ENCODE measurements at regions not wholly inside any gene's neighbourhood (a gene's known extent, or its start where the extent isn't known, plus 50 kb on each side); places are given as distances from the start of the nearest gene placed in this dataset.

DNA sequence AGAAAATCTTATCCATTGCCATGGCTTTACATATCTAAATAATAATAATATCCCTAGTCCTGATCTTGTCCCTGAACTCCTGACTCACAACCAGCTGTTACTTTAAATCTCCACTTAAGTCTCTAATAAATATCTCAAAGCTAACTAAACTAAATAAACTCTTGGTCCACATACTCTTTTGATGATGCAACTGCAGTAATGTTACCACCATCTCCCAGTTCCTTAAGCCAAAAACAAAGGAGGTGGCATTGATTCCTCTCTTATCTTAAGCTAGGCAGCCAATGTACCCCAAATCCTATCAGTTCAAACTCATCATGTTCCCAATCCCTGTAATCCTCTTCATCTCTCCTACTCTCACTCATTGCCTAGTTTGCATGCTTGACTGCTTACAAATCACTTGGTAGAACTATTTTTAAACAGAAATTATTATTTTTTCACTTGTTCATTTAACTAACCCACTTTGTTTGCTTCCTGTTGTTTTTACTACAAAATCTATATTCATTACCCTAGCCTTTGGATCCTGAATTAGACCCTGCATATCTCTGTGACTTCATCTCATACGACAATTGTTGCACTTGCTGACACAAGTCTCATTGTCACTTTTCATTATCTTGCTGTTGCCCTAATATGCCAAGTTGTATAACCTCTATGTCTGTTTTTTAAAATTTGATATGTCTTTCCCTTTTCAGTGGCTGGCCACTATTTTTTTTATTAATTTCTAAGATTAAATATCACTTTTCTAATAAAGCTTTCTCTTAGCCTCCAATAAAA is 462.2 kb downstream of the ZPLD1 start:
- no peak overlapping the region for H3K27ac ChIP-seq (ENCODE audit: control insufficient read depth, insufficient read depth, low read length)
- no peak for FAIRE-seq
- TF ChIP-seq, protein P1, sequence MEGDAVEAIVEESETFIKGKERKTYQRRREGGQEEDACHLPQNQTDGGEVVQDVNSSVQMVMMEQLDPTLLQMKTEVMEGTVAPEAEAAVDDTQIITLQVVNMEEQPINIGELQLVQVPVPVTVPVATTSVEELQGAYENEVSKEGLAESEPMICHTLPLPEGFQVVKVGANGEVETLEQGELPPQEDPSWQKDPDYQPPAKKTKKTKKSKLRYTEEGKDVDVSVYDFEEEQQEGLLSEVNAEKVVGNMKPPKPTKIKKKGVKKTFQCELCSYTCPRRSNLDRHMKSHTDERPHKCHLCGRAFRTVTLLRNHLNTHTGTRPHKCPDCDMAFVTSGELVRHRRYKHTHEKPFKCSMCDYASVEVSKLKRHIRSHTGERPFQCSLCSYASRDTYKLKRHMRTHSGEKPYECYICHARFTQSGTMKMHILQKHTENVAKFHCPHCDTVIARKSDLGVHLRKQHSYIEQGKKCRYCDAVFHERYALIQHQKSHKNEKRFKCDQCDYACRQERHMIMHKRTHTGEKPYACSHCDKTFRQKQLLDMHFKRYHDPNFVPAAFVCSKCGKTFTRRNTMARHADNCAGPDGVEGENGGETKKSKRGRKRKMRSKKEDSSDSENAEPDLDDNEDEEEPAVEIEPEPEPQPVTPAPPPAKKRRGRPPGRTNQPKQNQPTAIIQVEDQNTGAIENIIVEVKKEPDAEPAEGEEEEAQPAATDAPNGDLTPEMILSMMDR (optimal IDR thresholded peaks at IDR 0.05 in 1 of 3, IDR thresholded peaks at IDR 0.05 in 1 of 3, conservative IDR thresholded peaks at IDR 0.05 in 1 of 3; ENCODE audit: extremely low read depth in 1 of 3, insufficient read depth in 2 of 3, low read length in 3 of 3): no peak
- no peak for TF ChIP-seq EZH2 (IDR thresholded peaks at IDR 0.05; ENCODE audit: low read length)

GRCh38 chr3:102904629-102905028 is 469.8 kb downstream of the ZPLD1 start:
- no peaks in the 10 kb centered on the region for H3K9me3 ChIP-seq (ENCODE audit: control insufficient read depth, low read depth, low read length)
- H3K9me1 ChIP-seq (ENCODE audit: control insufficient read depth, extremely low read depth, insufficient read depth, low read length): no peaks in the 10 kb centered on the region
- TF ChIP-seq, protein P1 (optimal IDR thresholded peaks at IDR 0.05 in 1 of 3, IDR thresholded peaks at IDR 0.05 in 1 of 3, conservative IDR thresholded peaks at IDR 0.05 in 1 of 3; ENCODE audit: extremely low read depth in 1 of 3, insufficient read depth in 2 of 3, low read length in 3 of 3): no peak
- no peak for TF ChIP-seq EZH2 (IDR thresholded peaks at IDR 0.05; ENCODE audit: low read length)
- dilution Hi-C loops (cut with MboI; ENCODE audit: extremely low pct_ligation_motif_present, low sequenced_read_pairs): no loop called here
- DNase-seq (ENCODE audit: low read depth, low spot score) (no peak), FAIRE-seq (no peak)
- H3K36me3 ChIP-seq (ENCODE audit: control insufficient read depth in 2 of 2, extremely low read depth in 1 of 2, insufficient read depth in 2 of 2, low read length in 2 of 2): no peaks in the 10 kb centered on the region
- no peaks in the 10 kb centered on the region for H4K20me1 ChIP-seq (ENCODE audit: control insufficient read depth, extremely low read depth, insufficient read depth, low read length)
- no peaks in the 10 kb centered on the region for H3K79me2 ChIP-seq (ENCODE audit: control insufficient read depth, insufficient read depth, low read length)
- H3K4me3 ChIP-seq (ENCODE audit: control insufficient read depth in 2 of 3, extremely low read depth in 1 of 3, insufficient read depth in 2 of 3, low read depth in 1 of 3, low read length in 3 of 3): no peak overlapping the region
- no peaks in the 10 kb centered on the region for H3K27me3 ChIP-seq (ENCODE audit: control insufficient read depth, extremely low read depth, insufficient read depth, low read length)
- H3K9ac ChIP-seq (ENCODE audit: control insufficient read depth, extremely low read depth, insufficient read depth, low read length): no peak overlapping the region
- no peak overlapping the region for H3K27ac ChIP-seq (ENCODE audit: control insufficient read depth, insufficient read depth, low read length)
- no peaks in the 10 kb centered on the region for H3K4me1 ChIP-seq (ENCODE audit: control insufficient read depth, extremely low read depth, insufficient read depth, low read length)
- no peak overlapping the region for H3K4me2 ChIP-seq (ENCODE audit: control insufficient read depth, extremely low read depth, insufficient read depth, low read depth, low read length)
- no peak overlapping the region for H2AFZ ChIP-seq (ENCODE audit: control insufficient read depth, low read length)

More for the DNA sequence above, 462.2 kb downstream of the ZPLD1 start:
- no peaks in the 10 kb centered on the region for H3K79me2 ChIP-seq (ENCODE audit: control insufficient read depth, insufficient read depth, low read length)
- no peaks in the 10 kb centered on the region for H3K36me3 ChIP-seq (ENCODE audit: control insufficient read depth in 2 of 2, extremely low read depth in 1 of 2, insufficient read depth in 2 of 2, low read length in 2 of 2)
- no peak overlapping the region for H3K4me3 ChIP-seq (ENCODE audit: control insufficient read depth in 2 of 3, extremely low read depth in 1 of 3, insufficient read depth in 2 of 3, low read depth in 1 of 3, low read length in 3 of 3)
- no peaks in the 10 kb centered on the region for H3K27me3 ChIP-seq (ENCODE audit: control insufficient read depth, extremely low read depth, insufficient read depth, low read length)
- no peak for DNase-seq (ENCODE audit: low read depth, low spot score)
- dilution Hi-C loops (cut with MboI; ENCODE audit: extremely low pct_ligation_motif_present, low sequenced_read_pairs): no loop called here
- no peak overlapping the region for H3K4me2 ChIP-seq (ENCODE audit: control insufficient read depth, extremely low read depth, insufficient read depth, low read depth, low read length)
- no peak overlapping the region for H2AFZ ChIP-seq (ENCODE audit: control insufficient read depth, low read length)
- no peaks in the 10 kb centered on the region for H3K9me3 ChIP-seq (ENCODE audit: control insufficient read depth, low read depth, low read length)
- no peaks in the 10 kb centered on the region for H3K9me1 ChIP-seq (ENCODE audit: control insufficient read depth, extremely low read depth, insufficient read depth, low read length)
- no peaks in the 10 kb centered on the region for H3K4me1 ChIP-seq (ENCODE audit: control insufficient read depth, extremely low read depth, insufficient read depth, low read length)
- H4K20me1 ChIP-seq (ENCODE audit: control insufficient read depth, extremely low read depth, insufficient read depth, low read length): no peaks in the 10 kb centered on the region
- no peak overlapping the region for H3K9ac ChIP-seq (ENCODE audit: control insufficient read depth, extremely low read depth, insufficient read depth, low read length)
